ENCODE measurements at regions not wholly inside any gene's neighbourhood (a gene's known extent, or its start where the extent isn't known, plus 50 kb on each side); places are given as distances from the start of the nearest gene placed in this dataset.
"Not testable (repeated sequence)": the region's sequence is repeated elsewhere in the genome, so short reads cannot be mapped to it uniquely, and the experiment has no call there.

DNA sequence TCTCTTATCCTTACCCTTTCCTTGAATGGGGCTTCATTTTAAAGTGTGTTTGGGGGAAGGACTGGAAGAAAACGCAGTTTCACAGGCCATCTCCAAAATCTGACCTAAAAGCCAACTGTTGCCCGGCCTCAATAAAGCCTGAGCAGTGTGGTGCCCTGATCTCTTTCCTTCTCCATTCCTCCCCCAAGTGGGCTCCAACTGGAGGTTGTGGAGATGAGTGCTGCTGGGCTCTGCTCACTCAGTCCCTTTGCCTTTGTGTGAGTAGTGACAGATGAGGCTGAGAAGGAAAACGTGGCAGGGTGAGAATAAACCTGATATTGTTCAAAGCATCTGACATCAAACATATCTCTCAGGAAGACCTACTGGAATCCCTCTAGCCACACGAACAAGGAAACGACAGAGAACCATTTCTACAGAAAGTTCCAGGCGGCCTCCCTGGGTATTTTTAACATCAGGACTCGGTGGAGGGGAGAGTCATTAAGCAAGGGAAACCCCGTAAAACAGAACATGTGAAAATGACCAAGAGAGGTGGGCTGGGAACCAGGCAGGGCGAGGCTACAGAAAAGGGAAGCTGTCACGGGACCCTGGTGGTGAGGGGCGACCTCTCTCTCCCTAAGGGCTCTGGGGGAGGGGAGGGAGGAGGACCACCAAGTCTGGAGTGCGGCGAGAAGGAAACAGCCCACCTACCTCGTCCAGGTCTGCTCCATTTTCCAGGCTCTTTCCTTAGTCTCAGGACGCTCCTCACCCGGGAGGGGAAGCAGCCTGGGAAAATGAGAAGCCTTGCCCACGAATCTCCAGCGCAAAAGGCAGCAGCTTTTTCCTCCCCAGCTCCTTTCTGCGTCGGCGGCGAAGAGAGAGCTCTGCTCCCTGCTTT, 59.1 kb upstream of the NBPF26 start:
- H3K4me3 ChIP-seq (ENCODE audit: low read depth, low read length); H3K9me3 ChIP-seq (ENCODE audit: control insufficient read depth, low read length); H3K27ac ChIP-seq; H3K9ac ChIP-seq; H3K4me2 ChIP-seq (ENCODE audit: low read length); H3K4me1 ChIP-seq; H2AFZ ChIP-seq; H3K36me3 ChIP-seq (ENCODE audit: control insufficient read depth, insufficient read depth, low read length); H3K27me3 ChIP-seq (ENCODE audit: control insufficient read depth, insufficient read depth, low read length); H3K79me2 ChIP-seq: not testable (repeated sequence)

- H3K4me3 ChIP-seq (ENCODE audit: low read depth, low read length); H3K36me3 ChIP-seq (ENCODE audit: control insufficient read depth, insufficient read depth, low read length); H3K27me3 ChIP-seq (ENCODE audit: control insufficient read depth, insufficient read depth, low read length); H3K9ac ChIP-seq; H3K9me3 ChIP-seq (ENCODE audit: control insufficient read depth, low read length); H3K4me1 ChIP-seq; H3K4me2 ChIP-seq (ENCODE audit: low read length); H2AFZ ChIP-seq; H3K79me2 ChIP-seq; H3K27ac ChIP-seq: not testable (repeated sequence)
These were observed 58.5 kb upstream of the NBPF26 start for GRCh38 chr1:120665250-120665577.

DNA sequence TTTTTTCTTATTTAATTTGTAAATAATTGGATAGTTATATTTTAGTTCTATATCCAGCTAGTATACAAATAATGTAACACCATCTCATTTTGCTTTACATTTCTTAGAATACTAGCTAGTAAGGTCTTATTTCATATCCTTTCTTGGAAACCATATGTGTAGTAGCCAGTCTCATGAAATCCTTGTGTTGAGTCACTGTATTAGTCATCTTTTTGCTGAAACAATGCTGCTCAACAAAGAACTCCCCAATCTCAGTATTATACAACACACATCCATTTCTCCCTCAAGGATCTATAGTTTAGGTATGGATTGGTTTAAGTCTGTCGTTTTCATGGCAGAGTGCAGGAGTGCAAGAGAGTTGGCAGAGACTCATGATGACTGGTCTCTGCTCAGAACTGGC, 55.6 kb upstream of the NBPF26 start:
- not testable (repeated sequence) for H3K27me3 ChIP-seq (ENCODE audit: control insufficient read depth, insufficient read depth, low read length); H3K4me3 ChIP-seq (ENCODE audit: low read depth, low read length); H3K9ac ChIP-seq; H2AFZ ChIP-seq; H3K9me3 ChIP-seq (ENCODE audit: control insufficient read depth, low read length); H3K36me3 ChIP-seq (ENCODE audit: control insufficient read depth, insufficient read depth, low read length); H3K4me1 ChIP-seq; H3K4me2 ChIP-seq (ENCODE audit: low read length); H3K79me2 ChIP-seq; H3K27ac ChIP-seq

Measured in parathyroid adenoma (tissue), 2 donors.